Ureter (tissue), 1 donor: ENCODE measurements at regions not wholly inside any gene's neighbourhood (a gene's known extent, or its start where the extent isn't known, plus 50 kb on each side); places are given as distances from the start of the nearest gene placed in this dataset.
"Not testable (repeated sequence)": the region's sequence is repeated elsewhere in the genome, so short reads cannot be mapped to it uniquely, and the experiment has no call there.

Source experiments
- DNase-seq: peaks from one replicate; pipeline ENCODE4 v3.0.0-alpha.2; 2020; ENCODE audit warnings: low spot score
- donor health status: DM: yes; HTN: yes; CAD: no.

GRCh38 chr13:34358811-34359513 lies 541.0 kb downstream of the RFC3 start:
- DNase-seq, result no peak

GRCh38 chr13:34360702-34361101 lies 542.8 kb downstream of the RFC3 start:
- DNase-seq, result no peak

GRCh38 chr13:34361560-34361959 lies 543.6 kb downstream of the RFC3 start:
- no peak for DNase-seq

- DNase-seq, result no peak
These were observed 545.3 kb downstream of the RFC3 start for GRCh38 chr13:34363266-34363665.

GRCh38 chr13:34364633-34365032 lies 546.7 kb downstream of the RFC3 start:
- DNase-seq, result no peak

- no peak for DNase-seq
These were observed 552.0 kb downstream of the RFC3 start for GRCh38 chr13:34369931-34370330.

GRCh38 chr13:34371108-34371507 lies 553.2 kb downstream of the RFC3 start:
- no peak for DNase-seq

- no peak for DNase-seq
These were observed 553.9 kb downstream of the RFC3 start for GRCh38 chr13:34371645-34372395.

GRCh38 chr13:34372581-34372980 lies 554.6 kb downstream of the RFC3 start:
- no peak for DNase-seq

GRCh38 chr13:34376483-34376882 lies 558.5 kb downstream of the RFC3 start:
- no peak for DNase-seq

- no peak for DNase-seq
These were observed 560.8 kb upstream of the NBEA start for GRCh38 chr13:34381228-34381627.

GRCh38 chr13:34383728-34384127 lies 558.3 kb upstream of the NBEA start:
- DNase-seq, result no peak

GRCh38 chr13:34386229-34386628 lies 555.8 kb upstream of the NBEA start:
- DNase-seq, result not testable (repeated sequence)

GRCh38 chr13:34391076-34391475 lies 551.0 kb upstream of the NBEA start:
- DNase-seq, result no peak

- DNase-seq, result no peak
These were observed 540.4 kb upstream of the NBEA start for GRCh38 chr13:34401696-34402095.

- DNase-seq, result no peak
These were observed 536.5 kb upstream of the NBEA start for GRCh38 chr13:34405410-34406181.

- no peak for DNase-seq
These were observed 533.4 kb upstream of the NBEA start for GRCh38 chr13:34408640-34409039.

GRCh38 chr13:34409496-34410182 lies 532.4 kb upstream of the NBEA start:
- no peak for DNase-seq

- DNase-seq, result no peak
These were observed 531.4 kb upstream of the NBEA start for GRCh38 chr13:34410678-34411077.

- no peak for DNase-seq
These were observed 530.9 kb upstream of the NBEA start for GRCh38 chr13:34411177-34411576.

GRCh38 chr13:34411894-34412293 lies 530.2 kb upstream of the NBEA start:
- DNase-seq, result no peak

GRCh38 chr13:34412295-34412694 lies 529.8 kb upstream of the NBEA start:
- no peak for DNase-seq
